NCI-H2227 (cell line): ENCODE measurements at regions not wholly inside any gene's neighbourhood (a gene's known extent, or its start where the extent isn't known, plus 50 kb on each side); places are given as distances from the start of the nearest gene placed in this dataset.

ENCODE experiments used
- DNase-seq: peaks from one replicate; lab custom pipeline; 2025; ENCODE audit not compliant: unreplicated experiment; lab: John Stamatoyannopoulos, UW

DNA sequence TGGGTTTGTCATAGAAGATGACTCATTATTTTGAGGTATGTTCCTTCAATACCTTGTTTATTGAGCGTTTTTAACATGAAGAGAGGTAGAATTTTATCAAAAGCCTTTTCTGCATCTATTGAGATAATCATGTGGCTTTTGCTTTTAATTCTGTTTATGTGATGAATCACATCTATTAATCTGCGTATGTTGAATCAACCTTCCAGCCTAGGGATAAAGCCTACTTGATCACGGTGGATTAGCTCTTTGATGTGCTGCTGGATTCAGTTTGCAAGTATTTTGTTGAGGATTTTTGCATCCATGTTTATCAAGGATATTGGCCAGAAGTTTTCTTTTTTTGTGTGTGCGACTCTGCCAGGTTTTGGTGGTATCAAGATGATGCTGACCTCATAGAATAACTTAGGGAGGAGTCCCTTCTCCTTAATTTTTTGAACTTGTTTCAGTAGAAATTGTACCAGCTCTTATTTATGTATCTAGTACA lies 602.6 kb downstream of the SNAPC1 start:
- no peak for DNase-seq

DNA sequence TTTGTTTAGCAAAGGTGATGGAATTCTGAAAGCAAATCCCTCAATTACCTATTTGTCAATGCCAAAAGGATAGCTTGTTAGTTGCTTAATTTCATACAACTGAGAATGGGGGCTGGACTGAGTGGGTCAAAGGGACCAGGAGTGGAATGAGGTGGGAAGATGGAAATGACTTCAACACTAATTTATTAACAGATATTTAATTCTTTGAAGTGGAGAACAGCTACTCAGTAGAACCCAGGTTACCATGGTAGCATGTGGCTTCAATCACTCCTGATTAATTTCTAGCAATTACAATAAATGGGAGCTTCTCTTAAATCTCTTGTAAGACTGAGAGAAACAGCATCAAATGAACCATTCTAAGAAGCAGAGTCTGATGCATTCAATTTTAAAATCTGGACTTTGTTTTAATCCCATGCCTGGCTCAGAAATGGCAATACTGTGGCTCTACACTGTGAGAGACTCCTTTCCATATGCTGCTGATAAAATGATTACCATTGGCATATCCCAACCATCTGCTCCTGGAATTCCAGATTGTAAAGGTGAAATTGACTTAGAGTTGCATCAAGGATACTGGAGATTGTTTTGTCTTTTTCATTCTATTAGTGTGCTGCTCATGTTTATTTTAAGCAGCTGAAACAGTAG lies 607.8 kb downstream of the SNAPC1 start:
- no peak for DNase-seq

GRCh38 chr14:62373944-62374343 lies 611.7 kb downstream of the SNAPC1 start:
- DNase-seq, result no peak

GRCh38 chr14:62378057-62378456 lies 615.8 kb downstream of the SNAPC1 start:
- no peak for DNase-seq

DNA sequence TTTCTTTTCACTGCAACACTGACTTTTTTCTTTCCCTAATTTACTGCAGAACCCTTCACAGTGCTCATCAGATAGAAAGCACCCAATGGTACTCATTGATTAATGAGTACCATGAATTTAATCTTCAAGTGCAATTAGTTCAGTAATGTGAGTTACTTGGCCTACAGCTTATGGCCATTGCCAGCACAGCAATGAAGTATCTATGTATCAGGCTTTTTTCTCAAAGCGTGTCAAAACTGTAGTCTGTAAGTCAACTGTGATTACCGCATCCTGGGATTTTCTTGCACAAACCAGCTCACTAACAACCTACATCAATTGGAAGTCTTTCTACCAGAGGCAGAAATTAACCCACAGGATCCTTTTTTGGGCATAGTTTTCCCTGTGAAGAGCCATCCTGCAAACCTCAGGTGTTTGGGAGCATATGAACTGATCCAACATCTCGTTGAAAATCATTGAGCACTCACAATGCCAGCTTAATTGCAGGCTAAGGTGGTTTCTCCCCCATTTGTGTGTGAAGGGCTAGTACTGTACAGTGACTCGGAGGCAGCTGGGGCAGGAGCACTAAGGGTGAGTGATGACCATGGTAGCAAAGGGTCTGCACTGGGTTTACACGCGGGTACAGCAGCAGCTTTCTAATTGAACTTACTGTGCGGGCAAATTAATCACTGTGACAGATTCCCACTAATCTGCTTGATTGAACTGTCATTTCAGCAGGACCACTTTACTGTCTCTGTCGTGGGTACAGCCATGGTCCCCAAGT lies 619.3 kb downstream of the SNAPC1 start:
- DNase-seq, result no peak

DNA sequence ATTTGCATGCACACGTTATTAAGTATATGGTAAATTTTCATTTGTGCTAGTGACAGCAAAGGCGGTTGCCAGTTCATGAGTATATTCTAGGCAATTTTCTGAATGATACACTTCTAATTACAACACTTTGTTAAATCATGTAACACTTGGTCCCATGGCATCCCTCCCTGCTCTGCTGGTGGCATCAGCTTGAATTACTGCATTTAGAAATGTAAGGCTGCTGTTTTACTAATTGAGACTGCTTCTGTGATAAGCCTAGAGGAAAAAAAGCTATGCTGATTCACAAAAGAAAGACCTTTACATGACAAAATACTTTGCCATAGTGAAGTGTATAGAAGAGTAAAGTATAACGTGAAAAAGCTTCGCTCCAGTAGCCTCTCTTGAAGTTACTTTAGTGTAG lies 636.1 kb downstream of the KCNH5 start:
- DNase-seq, result no peak

- no peak for DNase-seq
Measured at GRCh38 chr14:62409626-62410300, 635.5 kb downstream of the KCNH5 start.

DNA sequence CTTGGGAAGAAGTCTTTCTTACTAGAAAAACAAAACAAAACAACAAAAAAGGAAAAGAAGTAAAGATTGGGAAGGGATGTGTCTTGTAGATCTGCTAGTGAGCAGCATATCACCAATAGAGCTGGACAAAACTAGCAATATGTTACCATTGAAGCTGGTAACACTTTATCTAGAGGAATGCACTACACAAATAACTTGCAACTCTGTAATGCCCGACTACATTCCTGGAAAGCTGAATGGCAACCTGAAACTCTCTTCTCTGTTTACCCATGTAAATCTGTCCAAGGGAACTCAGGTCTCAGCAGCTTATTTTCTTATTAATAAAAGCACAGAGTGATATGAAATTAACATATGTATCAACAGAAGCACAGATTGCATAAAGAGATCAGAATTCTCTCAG lies 624.4 kb downstream of the KCNH5 start:
- DNase-seq, result no peak

DNA sequence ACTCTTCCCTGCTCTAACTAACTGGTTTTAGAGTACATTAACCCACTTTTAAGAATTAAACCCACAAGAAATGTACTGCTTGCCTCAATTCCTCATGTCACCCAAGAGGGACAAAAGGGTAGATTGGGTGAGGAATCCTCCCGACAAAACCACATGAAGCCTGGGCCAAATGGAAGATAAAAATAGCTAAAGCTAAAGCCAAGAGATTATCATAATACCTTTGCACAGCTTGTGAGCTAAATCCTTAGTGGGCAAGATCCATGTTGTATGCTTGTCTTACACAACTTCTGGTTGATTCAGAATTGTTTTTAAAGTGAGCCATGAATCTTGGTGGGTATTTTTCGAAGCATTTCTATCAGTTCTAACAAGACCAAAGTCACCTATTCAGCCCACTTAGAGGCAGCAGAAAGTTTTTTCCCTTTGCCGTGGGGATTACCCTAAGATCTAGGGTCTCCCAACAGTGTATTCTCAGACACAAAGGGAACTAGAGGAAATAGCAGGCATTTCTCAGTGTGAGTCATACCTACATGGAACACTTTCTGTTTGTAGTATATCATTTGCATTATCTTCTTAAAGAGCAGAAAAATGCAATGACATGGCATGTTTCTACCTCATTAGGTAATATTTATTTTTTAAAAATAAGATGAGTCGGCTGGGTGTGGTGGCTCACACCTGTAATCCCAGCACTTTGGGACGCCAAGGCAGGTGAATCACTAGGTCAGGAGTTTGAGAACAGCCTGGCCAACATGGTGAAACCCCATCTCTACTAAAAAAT lies 616.6 kb downstream of the KCNH5 start:
- no peak for DNase-seq

DNA sequence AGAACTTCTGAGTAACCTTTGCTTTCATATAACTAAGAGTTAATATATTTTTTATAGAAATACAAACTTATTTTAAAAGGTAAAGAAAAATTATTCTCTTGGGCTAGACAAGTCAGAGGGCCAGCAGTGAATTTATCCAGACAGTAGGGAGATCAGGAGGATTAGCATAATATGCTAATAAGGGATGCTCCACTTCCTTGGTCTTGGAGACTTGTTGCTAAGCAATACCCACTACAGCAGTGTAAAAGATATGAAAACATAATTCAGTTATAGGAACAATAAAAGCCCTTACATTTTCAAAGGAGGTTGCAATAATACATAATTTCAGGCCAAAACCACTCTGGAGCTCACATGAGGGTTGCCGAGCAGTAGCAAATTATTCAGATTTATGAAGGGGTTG lies 615.6 kb downstream of the KCNH5 start:
- no peak for DNase-seq

DNA sequence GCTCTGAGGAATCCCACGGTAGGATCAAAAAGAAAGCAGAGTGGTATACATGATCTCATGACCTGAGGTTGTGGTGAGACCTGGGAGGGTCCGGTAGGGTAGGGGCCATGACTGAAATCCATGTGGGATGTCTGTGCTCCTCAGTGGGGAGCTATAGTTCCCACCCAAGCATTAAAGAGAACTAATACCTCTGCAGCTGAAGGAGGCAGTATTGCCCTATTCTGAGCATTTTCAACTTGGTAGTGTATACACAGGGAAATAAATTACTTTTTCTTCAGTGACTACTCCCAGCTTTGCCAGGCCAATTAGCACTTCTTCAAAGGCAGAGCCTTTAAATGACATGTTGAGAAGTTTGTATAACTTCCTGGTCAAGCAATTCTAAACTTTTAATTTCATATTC lies 613.8 kb downstream of the KCNH5 start:
- DNase-seq, result no peak

GRCh38 chr14:62432955-62433354 lies 612.3 kb downstream of the KCNH5 start:
- no peak for DNase-seq

DNA sequence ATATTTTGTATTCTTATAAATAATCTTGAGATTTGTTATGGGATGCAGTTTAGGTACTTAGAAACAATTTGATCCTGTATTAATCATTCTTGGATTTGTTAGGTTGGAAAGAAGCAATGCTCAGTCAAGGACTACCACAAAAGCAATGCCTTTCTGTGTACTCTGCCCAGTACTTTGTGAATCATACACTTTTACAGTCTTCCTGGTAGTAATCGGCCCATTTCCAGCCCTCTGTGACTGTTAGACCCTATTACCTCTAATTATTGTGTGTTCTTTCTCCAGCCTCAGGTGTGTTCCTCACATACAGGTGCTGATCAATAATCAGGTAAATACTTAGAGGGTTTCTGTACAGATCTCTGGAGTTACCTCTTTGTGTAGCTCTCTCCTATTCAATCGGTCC lies 609.0 kb downstream of the KCNH5 start:
- no peak for DNase-seq

DNA sequence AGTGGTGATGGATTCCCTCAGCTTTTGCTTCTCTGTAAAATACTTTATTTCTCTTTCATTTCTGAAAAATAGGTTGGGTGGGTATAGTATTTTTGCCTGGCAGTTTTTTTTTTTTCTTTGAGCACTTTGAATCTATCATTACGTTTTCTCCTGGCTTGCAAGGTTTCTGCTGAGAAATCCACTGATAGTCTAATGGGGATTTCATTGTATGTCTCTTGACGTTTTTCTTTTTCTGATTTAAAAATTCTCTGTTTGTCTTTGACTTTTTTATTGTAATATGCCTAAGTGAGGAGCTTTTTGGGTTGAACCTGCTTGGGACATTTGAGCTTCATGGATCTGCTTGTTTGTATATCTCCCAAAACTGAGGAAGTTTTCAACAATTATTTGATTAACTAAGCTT lies 606.0 kb downstream of the KCNH5 start:
- DNase-seq, result no peak

- DNase-seq, result no peak
Measured at GRCh38 chr14:62443796-62444195, 601.5 kb downstream of the KCNH5 start.

- no peak for DNase-seq
Measured at GRCh38 chr14:62445570-62445969, 599.7 kb downstream of the KCNH5 start.

- no peak for DNase-seq
Measured at GRCh38 chr14:62451221-62451620, 594.0 kb downstream of the KCNH5 start.

DNA sequence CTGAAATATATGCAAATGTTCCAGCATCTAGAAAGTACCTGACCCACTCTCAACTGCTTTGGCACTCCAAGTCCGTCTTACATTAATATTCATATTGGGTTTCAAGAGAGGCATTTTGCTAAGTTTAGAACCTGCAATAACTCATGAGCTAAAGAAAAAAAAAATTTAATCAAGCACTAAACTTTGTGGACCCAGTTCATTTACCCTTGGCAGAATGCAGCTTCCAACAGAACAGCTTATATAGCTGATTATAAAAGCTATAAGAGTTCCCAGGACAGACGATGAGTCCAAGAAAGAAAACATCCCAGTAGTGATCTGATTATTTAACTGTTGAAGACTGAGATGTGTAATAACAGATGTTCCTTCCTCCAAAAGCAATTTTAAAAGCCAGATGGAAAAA lies 592.0 kb downstream of the KCNH5 start:
- no peak for DNase-seq

- no peak for DNase-seq
Measured at GRCh38 chr14:62455446-62455845, 589.8 kb downstream of the KCNH5 start.

GRCh38 chr14:62462988-62463387 lies 582.3 kb downstream of the KCNH5 start:
- no peak for DNase-seq

DNA sequence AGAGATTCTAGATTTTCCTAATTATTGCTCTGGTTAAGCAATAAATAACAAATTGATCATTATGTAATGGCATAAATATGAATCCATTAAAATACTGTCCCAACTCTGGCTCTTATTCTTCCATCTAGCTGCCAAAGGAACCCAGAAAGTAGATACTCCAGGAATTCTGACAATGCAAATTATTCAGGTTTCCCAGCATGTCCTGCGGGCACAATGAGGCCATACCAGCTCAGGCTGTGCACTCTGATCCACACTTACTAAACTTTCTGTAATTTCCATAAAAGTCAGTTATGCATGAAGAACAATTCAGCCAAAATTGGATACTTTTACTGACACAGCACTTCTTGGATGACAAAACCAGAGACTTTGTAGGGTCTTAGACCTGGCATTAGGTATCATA lies 576.3 kb downstream of the KCNH5 start:
- DNase-seq, result no peak
